ENCODE measurements at regions not wholly inside any gene's neighbourhood (a gene's known extent, or its start where the extent isn't known, plus 50 kb on each side); places are given as distances from the start of the nearest gene placed in this dataset.

DNA sequence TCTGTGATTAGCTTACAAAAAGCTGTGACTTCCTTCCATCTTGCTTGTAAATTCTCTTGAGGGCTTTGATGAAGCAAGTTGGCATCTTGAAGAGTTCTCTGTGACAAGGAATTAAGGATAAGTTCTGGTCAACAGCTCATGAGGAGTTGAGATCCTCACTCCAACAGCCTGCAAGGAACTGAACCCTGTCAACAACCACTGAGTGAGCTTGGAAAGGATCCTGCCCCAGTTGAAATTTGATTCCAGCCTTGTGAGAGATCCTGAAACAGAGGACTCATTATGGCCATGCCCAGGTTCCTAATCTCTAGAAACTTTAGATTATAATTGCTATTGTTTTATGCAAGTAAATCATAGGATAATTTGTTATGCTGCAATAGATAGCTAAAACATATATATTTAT lies 133.7 kb downstream of the PTCHD4 start:
- TF ChIP-seq, protein P1, sequence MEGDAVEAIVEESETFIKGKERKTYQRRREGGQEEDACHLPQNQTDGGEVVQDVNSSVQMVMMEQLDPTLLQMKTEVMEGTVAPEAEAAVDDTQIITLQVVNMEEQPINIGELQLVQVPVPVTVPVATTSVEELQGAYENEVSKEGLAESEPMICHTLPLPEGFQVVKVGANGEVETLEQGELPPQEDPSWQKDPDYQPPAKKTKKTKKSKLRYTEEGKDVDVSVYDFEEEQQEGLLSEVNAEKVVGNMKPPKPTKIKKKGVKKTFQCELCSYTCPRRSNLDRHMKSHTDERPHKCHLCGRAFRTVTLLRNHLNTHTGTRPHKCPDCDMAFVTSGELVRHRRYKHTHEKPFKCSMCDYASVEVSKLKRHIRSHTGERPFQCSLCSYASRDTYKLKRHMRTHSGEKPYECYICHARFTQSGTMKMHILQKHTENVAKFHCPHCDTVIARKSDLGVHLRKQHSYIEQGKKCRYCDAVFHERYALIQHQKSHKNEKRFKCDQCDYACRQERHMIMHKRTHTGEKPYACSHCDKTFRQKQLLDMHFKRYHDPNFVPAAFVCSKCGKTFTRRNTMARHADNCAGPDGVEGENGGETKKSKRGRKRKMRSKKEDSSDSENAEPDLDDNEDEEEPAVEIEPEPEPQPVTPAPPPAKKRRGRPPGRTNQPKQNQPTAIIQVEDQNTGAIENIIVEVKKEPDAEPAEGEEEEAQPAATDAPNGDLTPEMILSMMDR (IDR thresholded peaks at IDR 0.05; ENCODE audit: poor library complexity): no peak
- no peak for TF ChIP-seq EZH2 (IDR thresholded peaks at IDR 0.05; ENCODE audit: borderline replicate concordance)
- no peak for TF ChIP-seq EZH2phosphoT487 (IDR thresholded peaks at IDR 0.05; ENCODE audit: low read depth, severe bottlenecking, unreplicated experiment)

Measured in hepatocyte (in vitro differentiated cells).